ENCODE measurements at regions not wholly inside any gene's neighbourhood (a gene's known extent, or its start where the extent isn't known, plus 50 kb on each side); places are given as distances from the start of the nearest gene placed in this dataset.

- TF ChIP-seq CTCF (conservative IDR thresholded peaks at IDR 0.05; ENCODE audit: low read depth) = no peak
- no peak for DNase-seq (ENCODE audit: low spot score)
- ChIA-PET POLR2A (ENCODE audit: low non-redundant PET) (no interaction called here), CTCF (no interaction called here)
- H3K27ac ChIP-seq = no peak overlapping the region
Observed at GRCh38 chr12:58263816-58264215, 322.4 kb downstream of the ATP23 start.

DNA sequence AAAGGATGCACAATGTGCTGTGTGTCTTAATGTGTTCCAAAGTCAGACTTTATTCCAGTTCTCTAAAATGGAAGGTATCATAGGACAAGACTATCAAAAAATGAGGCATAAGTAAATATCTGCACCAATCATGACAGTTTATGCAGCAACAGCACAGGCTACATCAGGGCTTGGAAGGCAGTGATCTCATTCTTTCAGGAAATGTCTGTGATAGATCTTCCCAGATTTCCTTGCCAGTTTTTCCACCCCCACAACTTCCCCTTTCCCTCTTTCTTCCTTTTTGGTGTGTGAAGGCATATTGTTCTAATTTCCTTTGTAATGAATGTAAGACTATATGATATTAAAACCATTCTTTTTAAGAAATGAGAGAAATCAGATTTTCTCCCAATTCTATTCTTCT, 326.7 kb downstream of the ATP23 start:
- no peak for DNase-seq (ENCODE audit: low spot score)

GRCh38 chr12:58269476-58269875, 328.1 kb downstream of the ATP23 start:
- no peak for TF ChIP-seq CTCF (conservative IDR thresholded peaks at IDR 0.05; ENCODE audit: low read depth)
- CTCF ChIA-PET = interaction anchor here (0.7 kb wide), 1 partner anchor 671 kb away, joined by 3 read pairs; no protein-coding TSS in a partner anchor
- no peak overlapping the region for H3K27ac ChIP-seq
- no peak for DNase-seq (ENCODE audit: low spot score)
- POLR2A ChIA-PET (ENCODE audit: low non-redundant PET) = no interaction called here

More for the DNA sequence above, 326.7 kb downstream of the ATP23 start:
- TF ChIP-seq CTCF (conservative IDR thresholded peaks at IDR 0.05; ENCODE audit: low read depth) = no peak
- POLR2A ChIA-PET (ENCODE audit: low non-redundant PET) = no interaction called here
- no peak overlapping the region for H3K27ac ChIP-seq
- CTCF ChIA-PET = no interaction called here

DNA sequence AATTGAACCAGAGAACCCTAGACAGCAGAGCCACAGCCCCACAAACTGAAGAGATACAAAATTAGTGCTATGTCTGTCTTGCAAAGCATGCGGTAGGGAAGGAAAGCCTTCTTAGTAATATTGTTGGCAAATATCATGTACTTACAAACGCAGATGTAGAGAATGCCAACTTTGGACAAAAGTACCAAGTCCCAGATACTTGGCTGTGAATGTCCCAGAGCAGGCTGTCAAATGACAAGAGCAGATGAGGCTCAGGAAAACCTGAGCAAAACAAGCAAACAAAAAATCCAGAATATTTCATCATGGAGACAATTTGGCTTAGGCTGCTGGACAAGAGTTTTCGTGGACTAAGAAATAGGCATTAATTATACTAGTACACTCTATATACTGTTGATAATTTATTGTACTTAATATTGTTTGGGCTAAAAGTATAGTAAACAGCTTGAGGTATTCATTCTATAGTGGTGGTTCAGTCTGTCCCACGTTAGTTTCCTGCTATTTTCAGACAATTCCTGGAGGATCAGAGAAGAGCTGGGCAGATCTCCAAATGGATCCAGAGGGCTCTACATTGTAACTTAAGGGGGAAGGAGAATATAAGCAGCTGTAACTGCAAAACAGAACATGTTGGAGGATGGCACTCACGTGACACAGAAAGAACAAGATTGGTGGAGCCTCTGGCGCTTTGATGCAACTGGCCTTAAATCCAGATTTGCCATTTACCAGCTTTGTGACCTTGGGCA, 329.8 kb downstream of the ATP23 start:
- POLR2A ChIA-PET (ENCODE audit: low non-redundant PET) = no interaction called here
- no peak for DNase-seq (ENCODE audit: low spot score)
- no peak for TF ChIP-seq CTCF (conservative IDR thresholded peaks at IDR 0.05; ENCODE audit: low read depth)
- CTCF ChIA-PET = no interaction called here
- no peak overlapping the region for H3K27ac ChIP-seq

- no peak for DNase-seq (ENCODE audit: low spot score)
- TF ChIP-seq CTCF (conservative IDR thresholded peaks at IDR 0.05; ENCODE audit: low read depth) = no peak
- ChIA-PET CTCF (no interaction called here), POLR2A (ENCODE audit: low non-redundant PET) (no interaction called here)
- no peak overlapping the region for H3K27ac ChIP-seq
Observed at GRCh38 chr12:58272461-58272860, 331.1 kb downstream of the ATP23 start.

GRCh38 chr12:58277231-58277630, 335.9 kb downstream of the ATP23 start:
- no peak for TF ChIP-seq CTCF (conservative IDR thresholded peaks at IDR 0.05; ENCODE audit: low read depth)
- DNase-seq (ENCODE audit: low spot score) = no peak
- ChIA-PET POLR2A (ENCODE audit: low non-redundant PET) (no interaction called here), CTCF (interaction anchor here (0.6 kb wide), 1 partner anchor 65 kb away, joined by 4 read pairs; no protein-coding TSS in a partner anchor)
- H3K27ac ChIP-seq = no peak overlapping the region

Measured in RWPE1 (cell line).